ENCODE measurements at regions not wholly inside any gene's neighbourhood (a gene's known extent, or its start where the extent isn't known, plus 50 kb on each side); places are given as distances from the start of the nearest gene placed in this dataset.

- Histone ChIP-seq H3K27ac (no peak overlapping the region), H3K4me1 (no peaks in the 10 kb centered on the region), H3K4me3 (no peak overlapping the region), H3K36me3 (no peaks in the 10 kb centered on the region), H3K9me3 (no peaks in the 10 kb centered on the region), H3K27me3 (no peaks in the 10 kb centered on the region)
- TF ChIP-seq CTCF (IDR thresholded peaks at IDR 0.05) = no peak
- TF ChIP-seq POLR2A (IDR thresholded peaks at IDR 0.05) = no peak
- DNase-seq = no peak
- intact Hi-C loops (cut with DNase I; ENCODE audit: low total_unique reads) = no loop called here
These were observed 446.2 kb upstream of the FSHR start for GRCh38 chr2:49600524-49600923.

- H3K27ac ChIP-seq = no peak overlapping the region
- no peaks in the 10 kb centered on the region for H3K9me3 ChIP-seq
- H3K36me3 ChIP-seq = no peaks in the 10 kb centered on the region
- no peak for TF ChIP-seq POLR2A (IDR thresholded peaks at IDR 0.05)
- no peak overlapping the region for H3K4me3 ChIP-seq
- H3K4me1 ChIP-seq = no peaks in the 10 kb centered on the region
- intact Hi-C loops (cut with DNase I; ENCODE audit: low total_unique reads) = no loop called here
- DNase-seq = no peak
- H3K27me3 ChIP-seq = no peaks in the 10 kb centered on the region
These were observed 443.9 kb upstream of the FSHR start for GRCh38 chr2:49598231-49598630.

GRCh38 chr2:49585921-49586320 lies 431.6 kb upstream of the FSHR start:
- DNase-seq = no peak
- no peak overlapping the region for H3K4me3 ChIP-seq
- H3K27me3 ChIP-seq = no peaks in the 10 kb centered on the region
- no peak overlapping the region for H3K27ac ChIP-seq
- no peaks in the 10 kb centered on the region for H3K9me3 ChIP-seq
- no peaks in the 10 kb centered on the region for H3K4me1 ChIP-seq
- no peaks in the 10 kb centered on the region for H3K36me3 ChIP-seq
- intact Hi-C loops (cut with DNase I; ENCODE audit: low total_unique reads) = no loop called here
- no peak for TF ChIP-seq CTCF (IDR thresholded peaks at IDR 0.05)
- TF ChIP-seq POLR2A (IDR thresholded peaks at IDR 0.05) = no peak

- no peak overlapping the region for H3K4me3 ChIP-seq
- DNase-seq = no peak
- H3K9me3 ChIP-seq = no peaks in the 10 kb centered on the region
- H3K27ac ChIP-seq = no peak overlapping the region
- TF ChIP-seq CTCF (IDR thresholded peaks at IDR 0.05) (no peak), POLR2A (IDR thresholded peaks at IDR 0.05) (no peak)
- intact Hi-C loops (cut with DNase I; ENCODE audit: low total_unique reads) = no loop called here
- H3K27me3 ChIP-seq = no peaks in the 10 kb centered on the region
- H3K4me1 ChIP-seq = no peaks in the 10 kb centered on the region
- H3K36me3 ChIP-seq = no peaks in the 10 kb centered on the region
These were observed 428.6 kb upstream of the FSHR start for GRCh38 chr2:49582946-49583345.

- no peaks in the 10 kb centered on the region for H3K9me3 ChIP-seq
- H3K36me3 ChIP-seq = no peaks in the 10 kb centered on the region
- no peak overlapping the region for H3K4me3 ChIP-seq
- H3K4me1 ChIP-seq = no peaks in the 10 kb centered on the region
- H3K27ac ChIP-seq = no peak overlapping the region
- H3K27me3 ChIP-seq = no peaks in the 10 kb centered on the region
- intact Hi-C loops (cut with DNase I; ENCODE audit: low total_unique reads) = no loop called here
- no peak for TF ChIP-seq CTCF (IDR thresholded peaks at IDR 0.05)
- no peak for DNase-seq
These were observed 422.7 kb upstream of the FSHR start for GRCh38 chr2:49577041-49577440.

- Histone ChIP-seq H3K4me1 (no peaks in the 10 kb centered on the region), H3K36me3 (no peaks in the 10 kb centered on the region), H3K27me3 (no peaks in the 10 kb centered on the region), H3K4me3 (no peak overlapping the region), H3K27ac (no peak overlapping the region), H3K9me3 (no peaks in the 10 kb centered on the region)
- TF ChIP-seq POLR2A (IDR thresholded peaks at IDR 0.05) (no peak), CTCF (IDR thresholded peaks at IDR 0.05) (no peak)
- no peak for DNase-seq
- intact Hi-C loops (cut with DNase I; ENCODE audit: low total_unique reads) = no loop called here
These were observed 414.9 kb upstream of the FSHR start for GRCh38 chr2:49569176-49569575.

Measured in uterus (tissue), 3 donors.